Lower leg skin (tissue), 3 donors: ENCODE measurements at regions not wholly inside any gene's neighbourhood (a gene's known extent, or its start where the extent isn't known, plus 50 kb on each side); places are given as distances from the start of the nearest gene placed in this dataset.

Experiments
- POLR2A ChIP-seq, 2 donors: fragments of 450-650 bp; IDR thresholded peaks; one replicate each; pipeline ENCODE4 v1.6.1; 2016 to 2017; ENCODE audit warnings: antibody characterized with exemption in 2 of 2, mild to moderate bottlenecking in 1 of 2, moderate library complexity in 1 of 2
- TF ChIP-seq, protein P1 (sequence below), 3 donors: fragments of 450-650 bp; IDR thresholded peaks; one replicate each; pipeline ENCODE4 v1.5.1; 2016; ENCODE audit warnings: antibody characterized with exemption in 3 of 3, mild to moderate bottlenecking in 3 of 3, moderate library complexity in 2 of 3

GRCh38 chr5:71982717-71983395, 124.4 kb upstream of the MAP1B start:
- TF ChIP-seq, protein P1, sequence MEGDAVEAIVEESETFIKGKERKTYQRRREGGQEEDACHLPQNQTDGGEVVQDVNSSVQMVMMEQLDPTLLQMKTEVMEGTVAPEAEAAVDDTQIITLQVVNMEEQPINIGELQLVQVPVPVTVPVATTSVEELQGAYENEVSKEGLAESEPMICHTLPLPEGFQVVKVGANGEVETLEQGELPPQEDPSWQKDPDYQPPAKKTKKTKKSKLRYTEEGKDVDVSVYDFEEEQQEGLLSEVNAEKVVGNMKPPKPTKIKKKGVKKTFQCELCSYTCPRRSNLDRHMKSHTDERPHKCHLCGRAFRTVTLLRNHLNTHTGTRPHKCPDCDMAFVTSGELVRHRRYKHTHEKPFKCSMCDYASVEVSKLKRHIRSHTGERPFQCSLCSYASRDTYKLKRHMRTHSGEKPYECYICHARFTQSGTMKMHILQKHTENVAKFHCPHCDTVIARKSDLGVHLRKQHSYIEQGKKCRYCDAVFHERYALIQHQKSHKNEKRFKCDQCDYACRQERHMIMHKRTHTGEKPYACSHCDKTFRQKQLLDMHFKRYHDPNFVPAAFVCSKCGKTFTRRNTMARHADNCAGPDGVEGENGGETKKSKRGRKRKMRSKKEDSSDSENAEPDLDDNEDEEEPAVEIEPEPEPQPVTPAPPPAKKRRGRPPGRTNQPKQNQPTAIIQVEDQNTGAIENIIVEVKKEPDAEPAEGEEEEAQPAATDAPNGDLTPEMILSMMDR (IDR thresholded peaks at IDR 0.05), result no peak
- TF ChIP-seq POLR2A (IDR thresholded peaks at IDR 0.05), result no peak
